Chondrocyte (in vitro differentiated cells): ENCODE measurements at regions not wholly inside any gene's neighbourhood (a gene's known extent, or its start where the extent isn't known, plus 50 kb on each side); places are given as distances from the start of the nearest gene placed in this dataset.
A peak's percentile ranks its signal among the peaks of the same experiment; 100 is the strongest.
"Not testable (repeated sequence)": the region's sequence is repeated elsewhere in the genome, so short reads cannot be mapped to it uniquely, and the experiment has no call there.

Experiments used
- DNase-seq: peaks from one replicate; pipeline ENCODE4 v3.0.0; 2021; ENCODE audit warnings: mixed read lengths, low spot score
- H3K27ac Mint-ChIP-seq: one replicate; pipeline ENCODE4 v1.8.0; 2021; ENCODE audit warnings: mild to moderate bottlenecking, moderate library complexity, mixed read lengths; ENCODE audit not compliant: unreplicated experiment
- H3K27me3 Mint-ChIP-seq: 2 replicates; pipeline ENCODE4 v1.8.0; 2021; ENCODE audit warnings: low read depth, mixed read lengths
- H3K36me3 Mint-ChIP-seq: 2 replicates; pipeline ENCODE4 v1.8.0; 2021; ENCODE audit warnings: low read depth, mixed read lengths
- H3K4me1 Mint-ChIP-seq: 2 replicates; pipeline ENCODE4 v1.8.0; 2021; ENCODE audit warnings: low read depth, mild to moderate bottlenecking, mixed read lengths
- H3K4me3 Mint-ChIP-seq: one replicate; pipeline ENCODE4 v1.8.0; 2021; ENCODE audit warnings: mild to moderate bottlenecking, moderate library complexity, mixed read lengths; ENCODE audit not compliant: unreplicated experiment
- H3K9me3 Mint-ChIP-seq: 2 replicates; pipeline ENCODE4 v1.8.0; 2021; ENCODE audit warnings: low read depth, mixed read lengths
- TF ChIP-seq, protein P1 (sequence below): fragments of 200-600 bp; sonication (generic); IDR thresholded peaks from 2 replicates; pipeline ENCODE4 v1.5.0; 2021; ENCODE audit warnings: antibody characterized with exemption, mild to moderate bottlenecking, moderate library complexity

DNA sequence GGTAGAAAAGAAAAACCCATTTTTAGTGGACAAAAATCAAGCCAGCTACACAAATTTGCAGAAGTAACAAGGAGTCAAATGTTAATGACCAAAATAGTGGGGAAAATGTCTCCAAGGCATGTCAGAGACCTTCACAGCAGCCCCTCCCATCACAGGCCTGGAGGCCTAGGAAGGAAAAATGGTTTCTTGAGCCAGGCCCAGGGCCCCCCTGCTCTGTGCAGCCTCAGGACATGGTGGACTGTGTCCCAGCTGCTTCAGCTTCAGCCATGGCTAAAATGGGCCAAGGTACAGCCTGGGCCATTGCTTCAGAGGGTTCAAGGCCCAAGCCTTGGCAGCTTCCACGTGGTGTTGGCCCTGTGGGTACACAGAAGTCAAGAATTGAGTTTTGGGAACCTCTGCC, 82.5 kb upstream of the CLVS2 start:
- peaks cover 8% of the 10 kb centered on the region for H3K27me3 Mint-ChIP-seq
- TF ChIP-seq, protein P1, sequence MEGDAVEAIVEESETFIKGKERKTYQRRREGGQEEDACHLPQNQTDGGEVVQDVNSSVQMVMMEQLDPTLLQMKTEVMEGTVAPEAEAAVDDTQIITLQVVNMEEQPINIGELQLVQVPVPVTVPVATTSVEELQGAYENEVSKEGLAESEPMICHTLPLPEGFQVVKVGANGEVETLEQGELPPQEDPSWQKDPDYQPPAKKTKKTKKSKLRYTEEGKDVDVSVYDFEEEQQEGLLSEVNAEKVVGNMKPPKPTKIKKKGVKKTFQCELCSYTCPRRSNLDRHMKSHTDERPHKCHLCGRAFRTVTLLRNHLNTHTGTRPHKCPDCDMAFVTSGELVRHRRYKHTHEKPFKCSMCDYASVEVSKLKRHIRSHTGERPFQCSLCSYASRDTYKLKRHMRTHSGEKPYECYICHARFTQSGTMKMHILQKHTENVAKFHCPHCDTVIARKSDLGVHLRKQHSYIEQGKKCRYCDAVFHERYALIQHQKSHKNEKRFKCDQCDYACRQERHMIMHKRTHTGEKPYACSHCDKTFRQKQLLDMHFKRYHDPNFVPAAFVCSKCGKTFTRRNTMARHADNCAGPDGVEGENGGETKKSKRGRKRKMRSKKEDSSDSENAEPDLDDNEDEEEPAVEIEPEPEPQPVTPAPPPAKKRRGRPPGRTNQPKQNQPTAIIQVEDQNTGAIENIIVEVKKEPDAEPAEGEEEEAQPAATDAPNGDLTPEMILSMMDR, result no peak

DNA sequence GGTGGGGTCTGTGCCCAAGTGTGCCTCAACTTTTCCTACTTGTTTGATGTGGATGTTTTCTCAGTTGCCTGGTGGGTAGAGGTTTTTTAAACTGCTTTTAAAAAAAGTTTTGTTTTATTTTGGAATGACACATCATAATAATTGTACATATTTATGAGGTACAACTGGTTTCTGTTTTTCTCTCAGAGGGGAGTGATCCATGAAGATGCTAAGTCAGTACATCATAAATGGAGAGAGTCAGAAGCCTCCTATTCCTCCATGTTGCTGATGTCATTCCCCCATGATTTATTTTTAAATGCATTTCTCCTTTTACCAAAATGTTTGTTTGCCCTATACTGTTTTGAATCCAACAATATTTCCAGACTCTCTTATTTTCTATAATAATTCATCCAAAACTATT, 77.3 kb upstream of the CLVS2 start:
- H3K4me1 Mint-ChIP-seq, result no peaks in the 10 kb centered on the region
- H3K9me3 Mint-ChIP-seq, result peaks cover 18% of the 10 kb centered on the region
- no peak for DNase-seq
- no peak overlapping the region for H3K27ac Mint-ChIP-seq
- H3K4me3 Mint-ChIP-seq, result no peak overlapping the region
- TF ChIP-seq, protein P1, result no peak
- peaks cover 6% of the 10 kb centered on the region for H3K27me3 Mint-ChIP-seq
- H3K36me3 Mint-ChIP-seq, result no peaks in the 10 kb centered on the region

More for the DNA sequence above, 82.5 kb upstream of the CLVS2 start:
- DNase-seq, result no peak
- no peak overlapping the region for H3K4me3 Mint-ChIP-seq
- H3K27ac Mint-ChIP-seq, result no peak overlapping the region
- H3K36me3 Mint-ChIP-seq, result no peaks in the 10 kb centered on the region
- no peaks in the 10 kb centered on the region for H3K4me1 Mint-ChIP-seq
- peaks cover 18% of the 10 kb centered on the region for H3K9me3 Mint-ChIP-seq

DNA sequence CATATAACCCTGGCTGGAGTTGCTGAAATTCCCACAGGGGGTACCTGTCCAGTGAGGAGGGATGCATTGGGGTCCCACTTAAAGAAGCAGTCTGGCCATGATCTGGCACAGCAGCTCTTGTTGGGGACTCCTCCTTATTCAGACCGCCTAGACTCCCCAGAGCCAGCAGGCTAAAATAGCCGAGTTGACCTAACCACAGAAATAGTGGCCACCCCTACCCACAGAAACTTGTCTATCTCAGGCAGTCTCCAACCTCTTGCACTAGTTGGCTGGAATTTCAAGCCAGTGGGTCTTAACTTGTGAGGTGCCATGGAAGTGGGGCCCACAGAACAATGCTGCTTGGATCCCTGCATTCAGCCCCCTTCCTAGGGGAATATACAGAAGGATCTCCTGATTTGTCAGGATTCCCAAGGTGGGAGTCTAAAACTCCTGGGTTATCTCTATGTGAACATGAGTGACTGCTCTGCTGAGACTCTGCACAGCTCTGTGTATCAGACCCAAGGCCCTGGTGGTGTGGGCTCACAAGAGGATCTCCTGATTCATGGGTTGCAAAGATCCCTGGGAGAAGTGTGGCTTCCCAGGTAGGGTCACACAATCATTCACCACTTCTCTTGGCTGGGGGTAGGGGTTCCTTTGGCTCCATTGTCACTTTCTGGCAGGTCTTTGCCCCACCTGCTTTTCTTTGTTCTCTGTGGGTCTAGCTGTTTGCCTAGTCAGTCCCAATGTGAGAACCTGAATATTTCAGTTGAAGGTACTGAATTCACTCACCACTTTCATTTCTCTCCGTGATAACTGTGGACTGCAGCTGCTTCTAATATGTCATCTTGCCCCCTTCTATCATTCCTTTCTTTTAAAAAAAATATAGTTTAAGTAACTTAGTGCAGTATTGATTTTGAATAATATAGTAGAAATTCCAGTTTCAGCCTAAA, 65.5 kb upstream of the CLVS2 start:
- Mint-ChIP-seq H3K4me3 (no peak overlapping the region), H3K36me3 (no peaks in the 10 kb centered on the region), H3K27me3 (peaks cover 7% of the 10 kb centered on the region), H3K9me3 (peaks cover 17% of the 10 kb centered on the region), H3K4me1 (no peaks in the 10 kb centered on the region), H3K27ac (no peak overlapping the region)
- TF ChIP-seq, protein P1, result no peak
- no peak for DNase-seq

DNA sequence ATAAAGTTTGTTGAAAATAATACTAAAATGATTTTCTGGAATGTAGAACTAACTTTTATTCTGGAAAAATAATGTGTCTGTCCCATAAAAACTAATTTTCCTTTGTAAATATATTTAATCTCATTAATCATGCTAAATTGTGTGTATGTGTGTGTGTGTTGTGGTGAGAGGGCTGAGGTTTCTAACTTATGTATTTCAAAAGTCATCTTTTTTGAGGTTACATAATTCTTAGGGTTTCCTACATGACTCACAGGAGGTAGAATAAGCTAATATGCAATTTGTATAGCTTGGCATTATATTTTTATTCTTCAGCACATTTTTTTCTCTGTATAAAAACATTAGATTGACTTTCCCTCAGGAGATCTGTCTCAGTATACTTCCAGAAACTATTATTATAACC, 64.1 kb upstream of the CLVS2 start:
- Mint-ChIP-seq H3K27ac (no peak overlapping the region), H3K36me3 (no peaks in the 10 kb centered on the region), H3K9me3 (peaks cover 13% of the 10 kb centered on the region), H3K4me3 (no peak overlapping the region), H3K4me1 (no peaks in the 10 kb centered on the region), H3K27me3 (peaks cover 9% of the 10 kb centered on the region)
- no peak for DNase-seq
- TF ChIP-seq, protein P1, result no peak

DNA sequence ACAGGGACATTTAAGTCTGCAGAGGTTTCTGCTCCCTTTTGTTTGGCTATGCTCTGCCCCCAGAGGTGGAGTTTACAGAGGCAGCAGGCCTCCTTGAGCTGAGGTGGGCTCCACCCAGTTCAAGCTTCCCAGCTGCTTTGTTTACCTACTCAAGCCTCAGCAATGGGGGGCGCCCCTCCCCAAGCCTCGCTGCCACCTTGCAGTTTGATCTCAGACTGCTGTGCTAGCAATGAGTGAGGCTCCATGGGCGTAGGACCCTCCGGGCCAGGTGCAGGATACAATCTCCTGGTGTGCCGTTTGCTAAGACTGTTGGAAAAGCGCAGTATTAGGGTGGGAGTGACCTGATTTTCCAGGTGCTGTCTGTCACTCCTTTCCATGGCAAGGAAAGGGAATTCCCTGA, 51.1 kb upstream of the CLVS2 start:
- H3K36me3 Mint-ChIP-seq, H3K27ac Mint-ChIP-seq, H3K4me3 Mint-ChIP-seq, H3K9me3 Mint-ChIP-seq, H3K4me1 Mint-ChIP-seq, H3K27me3 Mint-ChIP-seq: not testable (repeated sequence)
- DNase-seq, result peak; percentile 61
